A549 (cell line): ENCODE measurements at regions not wholly inside any gene's neighbourhood (a gene's known extent, or its start where the extent isn't known, plus 50 kb on each side); places are given as distances from the start of the nearest gene placed in this dataset.

ENCODE experiments used
- ATAC-seq, 2 experiments: fragments of 200-7000 bp in 1 of 2; fragments of >200 bp in 1 of 2; cut with Nextera tagmentation in 1 of 2; cut with Tn5 transposase in 1 of 2; 3 replicates each; pipeline versions ENCODE4 v1.8.0 to v1.9.1; 2018 to 2020; ENCODE audit warnings: mild to moderate bottlenecking in 1 of 2, moderate library complexity in 1 of 2
- CTCF ChIA-PET: fragments of 300-600 bp; sonication (Branson Sonifier 250); formaldehyde crosslinking; extraction: SDS; loops from one replicate; lab custom pipeline; 2021; ENCODE audit warnings: antibody characterized with exemption, inconsistent platforms; lab: Yijun Ruan, JAX
- POLR2A ChIA-PET: fragments of 350-600 bp; formaldehyde crosslinking; extraction: SDS; loops from one replicate; lab custom pipeline; 2021; ENCODE audit warnings: antibody characterized with exemption, inconsistent platforms; lab: Yijun Ruan, JAX
- DNase-seq, 2 experiments: peaks; one replicate each; pipeline versions ENCODE4 v3.0.0 to v3.0.0-alpha.2; 2011 to 2016; ENCODE audit warnings: low read depth in 1 of 2, low spot score in 1 of 2
- FAIRE-seq: peaks from 2 replicates; lab custom pipeline; 2011; peaks lifted over from hg19 to GRCh38; lab: Jason Lieb, UNC
- H3K27ac ChIP-seq, 2 experiments: fragments of >200 bp; sonication (Bioruptor Twin); formaldehyde crosslinking; 3 replicates each; pipeline ENCODE4 v1.5.1; 2016 to 2017
- H3K4me1 ChIP-seq: fragments of >200 bp; sonication (Bioruptor Twin); formaldehyde crosslinking; 3 replicates; pipeline ENCODE4 v1.6.1; 2016
- H3K4me2 ChIP-seq: fragments of >200 bp; sonication (Bioruptor Twin); formaldehyde crosslinking; 3 replicates; pipeline ENCODE4 v1.6.1; 2016
- H3K4me3 ChIP-seq: fragments of >200 bp; sonication (Bioruptor Twin); formaldehyde crosslinking; 3 replicates; pipeline ENCODE4 v1.5.1; 2016
- H3K9me3 ChIP-seq: fragments of >200 bp; sonication (Bioruptor Twin); formaldehyde crosslinking; 3 replicates; pipeline ENCODE4 v1.6.1; 2016
- BHLHE40 ChIP-seq: IDR thresholded peaks from 2 replicates; pipeline ENCODE4 v1.6.1; 2012; ENCODE audit warnings: low read depth, low read length, inconsistent platforms
- CHD4 ChIP-seq: fragments of 200-600 bp; sonication (generic); IDR thresholded peaks from 2 replicates; pipeline ENCODE4 v1.6.1; 2016; ENCODE audit warnings: antibody characterized with exemption, mild to moderate bottlenecking, borderline replicate concordance
- EHF ChIP-seq: fragments of 250-450 bp; sonication (Bioruptor Pico); IDR thresholded peaks from 2 replicates; pipeline ENCODE4 v1.5.0; 2020; ENCODE audit warnings: mild to moderate bottlenecking
- EHMT2 ChIP-seq: fragments of 200-600 bp; sonication (generic); IDR thresholded peaks from 2 replicates; pipeline ENCODE4 v1.6.1; 2016; ENCODE audit warnings: antibody characterized with exemption, low read depth, mild to moderate bottlenecking, moderate library complexity
- EP300 ChIP-seq, 2 experiments: fragments of >200 bp; sonication (Bioruptor Twin); formaldehyde crosslinking; IDR thresholded peaks; 2 replicates in 1 of 2; 3 replicates in 1 of 2; pipeline ENCODE4 v1.6.1; 2016 to 2017
- ESRRA ChIP-seq: fragments of 150-350 bp; IDR thresholded peaks from 2 replicates; pipeline ENCODE4 v1.6.1; 2014; ENCODE audit warnings: mild to moderate bottlenecking, low read length, borderline replicate concordance
- FOSB ChIP-seq: fragments of 250-450 bp; sonication (Bioruptor Pico); IDR thresholded peaks from 2 replicates; pipeline ENCODE4 v1.5.0; 2020; ENCODE audit warnings: mild to moderate bottlenecking, moderate library complexity
- FOSL2 ChIP-seq, 2 experiments: fragments of 450-650 bp in 1 of 2; fragments of >200 bp in 1 of 2; sonication (Bioruptor Twin) in 1 of 2; formaldehyde crosslinking; IDR thresholded peaks; 2 replicates each; pipeline versions ENCODE4 v1.5.0 to v1.6.1; 2016 to 2020; ENCODE audit warnings: mild to moderate bottlenecking in 1 of 2, moderate library complexity in 1 of 2
- HDAC2 ChIP-seq: fragments of 200-600 bp; sonication (generic); IDR thresholded peaks from 2 replicates; pipeline ENCODE4 v1.6.1; 2016
- HEYL ChIP-seq: fragments of 250-450 bp; sonication (Bioruptor Pico); IDR thresholded peaks from 2 replicates; pipeline ENCODE4 v1.8.0; 2021; ENCODE audit warnings: mild to moderate bottlenecking, moderate library complexity
- JUN ChIP-seq, 2 experiments: fragments of >200 bp; sonication (Bioruptor Twin); formaldehyde crosslinking; IDR thresholded peaks; 2 replicates in 1 of 2; 3 replicates in 1 of 2; pipeline ENCODE4 v1.6.1; 2016 to 2017
- JUNB ChIP-seq: fragments of >200 bp; sonication (Bioruptor Twin); formaldehyde crosslinking; IDR thresholded peaks from 2 replicates; pipeline ENCODE4 v1.6.1; 2016
- MAZ ChIP-seq: fragments of 150-350 bp; IDR thresholded peaks from 2 replicates; pipeline ENCODE4 v1.6.1; 2014; ENCODE audit warnings: antibody characterized with exemption, low read depth, low read length, borderline replicate concordance
- MYC ChIP-seq: IDR thresholded peaks from 2 replicates; pipeline ENCODE4 v1.6.1; 2012; ENCODE audit warnings: mild to moderate bottlenecking, inconsistent platforms, low read length, improper control_type of control experiment, borderline replicate concordance
- NFE2L2 ChIP-seq: fragments of 150-350 bp; conservative IDR thresholded peaks from 2 replicates; pipeline ENCODE4 v1.6.1; 2014; ENCODE audit warnings: low read length
- POLR2A ChIP-seq: IDR thresholded peaks from 2 replicates; pipeline ENCODE4 v1.6.1; 2012; ENCODE audit warnings: mild to moderate bottlenecking, low read length
- POLR2AphosphoS2 ChIP-seq: conservative IDR thresholded peaks from 2 replicates; pipeline ENCODE4 v1.6.1; 2012; ENCODE audit warnings: low read length, improper control_type of control experiment, inconsistent platforms
- RAD21 ChIP-seq, 2 experiments: fragments of >200 bp in 1 of 2; sonication (Bioruptor Twin) in 1 of 2; formaldehyde crosslinking in 1 of 2; IDR thresholded peaks in 1 of 2; conservative IDR thresholded peaks in 1 of 2; 2 replicates in 1 of 2; 3 replicates in 1 of 2; pipeline ENCODE4 v1.6.1; 2012 to 2018; ENCODE audit warnings: inconsistent platforms in 1 of 2
- RARB ChIP-seq: fragments of 250-450 bp; sonication (Bioruptor Pico); IDR thresholded peaks from 2 replicates; pipeline ENCODE4 v1.8.0; 2021; ENCODE audit warnings: mild to moderate bottlenecking, moderate library complexity
- RCOR1 ChIP-seq: fragments of 150-350 bp; IDR thresholded peaks from 2 replicates; pipeline ENCODE4 v1.6.1; 2014; ENCODE audit warnings: antibody characterized with exemption, low read length, low read depth
- RNF2 ChIP-seq: fragments of 200-600 bp; sonication (generic); IDR thresholded peaks from 2 replicates; pipeline ENCODE4 v1.6.1; 2016; ENCODE audit warnings: low read depth, mild to moderate bottlenecking, antibody characterized with exemption, moderate library complexity, borderline replicate concordance
- SMC3 ChIP-seq: fragments of >200 bp; sonication (Bioruptor Twin); formaldehyde crosslinking; IDR thresholded peaks from 3 replicates; pipeline ENCODE4 v1.6.1; 2018; ENCODE audit warnings: inconsistent platforms
- SREBF2 ChIP-seq: fragments of 450-650 bp; IDR thresholded peaks from 2 replicates; pipeline ENCODE4 v1.6.1; 2014; ENCODE audit warnings: mild to moderate bottlenecking, moderate library complexity
- TFCP2L1 ChIP-seq: fragments of 250-450 bp; sonication (Bioruptor Pico); IDR thresholded peaks from 2 replicates; pipeline ENCODE4 v1.5.0; 2021; ENCODE audit warnings: mild to moderate bottlenecking
- TP53 ChIP-seq: fragments of 250-450 bp; sonication (Bioruptor Pico); IDR thresholded peaks from 2 replicates; pipeline ENCODE4 v1.5.0; 2021; ENCODE audit warnings: mild to moderate bottlenecking, moderate library complexity
- ZSCAN20 ChIP-seq: fragments of 250-450 bp; sonication (Bioruptor Pico); IDR thresholded peaks from 2 replicates; pipeline ENCODE4 v1.8.0; 2022; ENCODE audit warnings: mild to moderate bottlenecking, moderate library complexity
- WGBS: methylation state at CpG from one replicate; pipeline ENCODE4 v1.1.6; 2017; ENCODE audit errors: missing lambda C conversion rate; 5-methylcytosine and 5-hydroxymethylcytosine counted together
- TF ChIP-seq, protein P1 (sequence below): fragments of >200 bp; sonication (Bioruptor Twin); formaldehyde crosslinking; IDR thresholded peaks from 2 replicates; pipeline ENCODE4 v1.6.1; 2016
- TF ChIP-seq, protein P2 (sequence below): fragments of 250-450 bp; sonication (Bioruptor Pico); IDR thresholded peaks from 2 replicates; pipeline ENCODE4 v1.5.0; 2021; ENCODE audit warnings: mild to moderate bottlenecking, moderate library complexity, borderline replicate concordance
- TF ChIP-seq, protein P3 (sequence below): fragments of >200 bp; sonication (Bioruptor Twin); formaldehyde crosslinking; IDR thresholded peaks from 3 replicates; pipeline ENCODE4 v1.6.1; 2016
- TF ChIP-seq, protein P4 (sequence below): fragments of 200-600 bp; sonication (generic); IDR thresholded peaks from 2 replicates; pipeline ENCODE4 v1.6.1; 2016; ENCODE audit warnings: antibody characterized with exemption, mild to moderate bottlenecking, moderate library complexity

DNA sequence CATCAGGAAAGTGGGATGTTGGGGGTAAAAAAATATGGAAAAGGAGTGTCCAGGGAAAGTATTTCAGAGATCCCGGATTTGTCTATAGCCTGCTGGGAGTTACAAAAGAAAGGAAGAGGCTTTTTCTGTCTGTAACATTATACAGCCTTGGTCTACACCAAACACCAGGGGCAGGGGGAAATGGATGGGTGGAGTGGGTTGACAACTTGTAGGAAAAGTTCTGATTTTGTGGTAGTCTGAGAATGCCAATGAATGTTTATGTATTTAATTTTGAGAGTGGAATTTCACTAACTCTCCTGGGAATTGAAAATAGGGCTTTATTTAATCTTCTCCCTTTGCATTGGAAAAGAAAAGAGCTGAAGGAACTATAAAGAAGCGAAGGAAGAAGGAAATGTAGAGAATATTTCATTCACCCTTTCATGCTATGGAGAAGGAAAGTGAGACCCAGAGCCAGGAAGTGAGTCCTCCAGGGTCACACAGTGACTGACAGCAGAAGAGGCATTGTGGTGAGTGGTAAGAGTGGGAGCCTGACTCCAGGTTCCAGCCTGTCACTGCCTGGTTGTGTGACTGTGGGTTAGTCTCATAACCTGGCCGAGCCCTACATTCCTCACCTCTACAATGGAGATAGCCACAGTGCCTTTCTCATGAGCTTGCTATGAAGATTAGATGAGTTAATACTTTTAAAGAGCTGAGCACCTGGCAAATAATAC lies 346.3 kb upstream of the TNP1 start:
- POLR2A ChIA-PET, result no interaction called here
- 53% methylated on average over 3 of the region's 3 CpGs for WGBS
- ATAC-seq (no peak), FAIRE-seq (no peak), DNase-seq (no peak)
- Histone ChIP-seq H3K4me2 (no peak overlapping the region), H3K4me1 (no peaks in the 10 kb centered on the region), H3K4me3 (no peak overlapping the region), H3K9me3 (no peaks in the 10 kb centered on the region), H3K27ac (no peak overlapping the region)
- CTCF ChIA-PET, result no interaction called here
- no peak for TF ChIP-seq NFE2L2
- no peak for TF ChIP-seq FOSB (CRISPR knock-in tag)
- no peak for TF ChIP-seq ZSCAN20
- no peak for TF ChIP-seq HDAC2
- TF ChIP-seq, protein P1, sequence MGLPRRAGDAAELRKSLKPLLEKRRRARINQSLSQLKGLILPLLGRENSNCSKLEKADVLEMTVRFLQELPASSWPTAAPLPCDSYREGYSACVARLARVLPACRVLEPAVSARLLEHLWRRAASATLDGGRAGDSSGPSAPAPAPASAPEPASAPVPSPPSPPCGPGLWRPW, result no peak
- TF ChIP-seq SREBF2, result no peak

DNA sequence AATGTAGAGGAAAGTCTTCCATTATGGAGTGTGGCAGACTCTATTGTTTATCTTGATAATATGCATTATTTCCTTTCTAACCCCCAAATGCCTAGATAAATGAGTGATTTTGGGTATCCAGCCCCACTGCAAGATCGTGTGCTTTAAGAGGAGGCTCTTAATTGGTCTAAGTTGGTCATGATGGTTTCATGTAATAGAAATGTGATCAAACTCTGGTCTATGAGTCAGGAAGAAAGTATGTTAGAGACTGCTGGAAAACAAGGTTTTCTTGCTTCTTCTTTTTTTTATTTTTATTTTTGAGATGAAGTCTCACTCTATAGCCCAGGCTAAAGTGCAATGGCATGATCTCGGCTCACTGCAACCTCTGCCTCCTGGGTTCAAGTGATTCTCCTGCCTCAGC lies 344.5 kb upstream of the TNP1 start:
- no peaks in the 10 kb centered on the region for H3K4me1 ChIP-seq
- ATAC-seq, result no peak
- no peak overlapping the region for H3K4me3 ChIP-seq
- ChIA-PET CTCF (no interaction called here), POLR2A (no interaction called here)
- H3K4me2 ChIP-seq, result no peak overlapping the region
- no peak for DNase-seq
- no peak overlapping the region for H3K27ac ChIP-seq
- H3K9me3 ChIP-seq, result no peaks in the 10 kb centered on the region
- TF ChIP-seq FOSB (CRISPR knock-in tag), result no peak
- TF ChIP-seq TP53, result no peak
- no peak for TF ChIP-seq RARB (CRISPR knock-in tag)
- no peak for TF ChIP-seq EP300 (IDR thresholded peaks at IDR 0.05)
- TF ChIP-seq CHD4, result no peak
- TF ChIP-seq JUNB, result no peak
- TF ChIP-seq HDAC2, result no peak
- no peak for TF ChIP-seq EHF (CRISPR knock-in tag)
- TF ChIP-seq FOSL2 (IDR thresholded peaks at IDR 0.05), result no peak
- TF ChIP-seq FOSL2 (CRISPR knock-in tag; IDR thresholded peaks at IDR 0.05), result no peak
- no peak for TF ChIP-seq ESRRA
- no peak for TF ChIP-seq RNF2
- TF ChIP-seq POLR2AphosphoS2, result no peak
- no peak for TF ChIP-seq POLR2A
- no peak for TF ChIP-seq TFCP2L1
- TF ChIP-seq EHMT2, result no peak
- TF ChIP-seq JUN (IDR thresholded peaks at IDR 0.05), result no peak
- TF ChIP-seq, protein P2, sequence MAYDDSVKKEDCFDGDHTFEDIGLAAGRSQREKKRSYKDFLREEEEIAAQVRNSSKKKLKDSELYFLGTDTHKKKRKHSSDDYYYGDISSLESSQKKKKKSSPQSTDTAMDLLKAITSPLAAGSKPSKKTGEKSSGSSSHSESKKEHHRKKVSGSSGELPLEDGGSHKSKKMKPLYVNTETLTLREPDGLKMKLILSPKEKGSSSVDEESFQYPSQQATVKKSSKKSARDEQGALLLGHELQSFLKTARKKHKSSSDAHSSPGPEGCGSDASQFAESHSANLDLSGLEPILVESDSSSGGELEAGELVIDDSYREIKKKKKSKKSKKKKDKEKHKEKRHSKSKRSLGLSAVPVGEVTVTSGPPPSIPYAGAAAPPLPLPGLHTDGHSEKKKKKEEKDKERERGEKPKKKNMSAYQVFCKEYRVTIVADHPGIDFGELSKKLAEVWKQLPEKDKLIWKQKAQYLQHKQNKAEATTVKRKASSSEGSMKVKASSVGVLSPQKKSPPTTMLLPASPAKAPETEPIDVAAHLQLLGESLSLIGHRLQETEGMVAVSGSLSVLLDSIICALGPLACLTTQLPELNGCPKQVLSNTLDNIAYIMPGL (CRISPR knock-in tag), result no peak
- no peak for FAIRE-seq
- WGBS, result 27% methylated on average over 2 of the region's 2 CpGs

DNA sequence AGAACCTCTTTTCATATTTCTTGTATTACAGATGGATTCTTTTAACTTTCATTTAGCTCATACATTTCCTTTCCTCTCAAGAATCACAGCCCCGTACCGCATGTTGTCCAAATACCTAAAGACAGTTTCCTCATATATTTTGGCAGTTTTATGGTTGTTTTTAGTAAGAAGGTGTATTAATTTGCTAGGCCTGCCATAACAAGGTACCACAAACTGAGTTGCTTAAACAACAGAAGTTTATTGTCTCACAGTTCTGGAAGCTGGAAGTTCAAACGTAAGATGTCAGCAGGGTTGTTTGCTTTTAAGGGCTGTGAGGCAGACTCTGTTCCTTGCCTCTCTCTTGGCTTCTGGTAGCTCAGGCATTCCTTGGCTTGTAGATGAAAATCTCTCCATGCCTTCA lies 343.2 kb upstream of the TNP1 start:
- H3K9me3 ChIP-seq, result no peaks in the 10 kb centered on the region
- DNase-seq, result no peak
- no peak overlapping the region for H3K27ac ChIP-seq
- ChIA-PET CTCF (no interaction called here), POLR2A (no interaction called here)
- H3K4me1 ChIP-seq, result no peaks in the 10 kb centered on the region
- ATAC-seq, result no peak
- H3K4me3 ChIP-seq, result no peak overlapping the region
- H3K4me2 ChIP-seq, result no peak overlapping the region
- FAIRE-seq, result no peak
- WGBS, result 74% methylated on average over 3 of the region's 3 CpGs
- TF ChIP-seq RARB (CRISPR knock-in tag) (no peak), RAD21 (conservative IDR thresholded peaks at IDR 0.05 in 1 of 2, IDR thresholded peaks at IDR 0.05 in 1 of 2) (no peak), POLR2AphosphoS2 (no peak), JUNB (no peak), HEYL (CRISPR knock-in tag) (no peak), EHF (CRISPR knock-in tag) (no peak), MYC (no peak), EP300 (IDR thresholded peaks at IDR 0.05) (no peak), MAZ (no peak), RCOR1 (no peak), SMC3 (no peak), BHLHE40 (no peak)
- TF ChIP-seq, protein P3, sequence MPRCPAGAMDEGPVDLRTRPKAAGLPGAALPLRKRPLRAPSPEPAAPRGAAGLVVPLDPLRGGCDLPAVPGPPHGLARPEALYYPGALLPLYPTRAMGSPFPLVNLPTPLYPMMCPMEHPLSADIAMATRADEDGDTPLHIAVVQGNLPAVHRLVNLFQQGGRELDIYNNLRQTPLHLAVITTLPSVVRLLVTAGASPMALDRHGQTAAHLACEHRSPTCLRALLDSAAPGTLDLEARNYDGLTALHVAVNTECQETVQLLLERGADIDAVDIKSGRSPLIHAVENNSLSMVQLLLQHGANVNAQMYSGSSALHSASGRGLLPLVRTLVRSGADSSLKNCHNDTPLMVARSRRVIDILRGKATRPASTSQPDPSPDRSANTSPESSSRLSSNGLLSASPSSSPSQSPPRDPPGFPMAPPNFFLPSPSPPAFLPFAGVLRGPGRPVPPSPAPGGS, result no peak
- TF ChIP-seq, protein P4, sequence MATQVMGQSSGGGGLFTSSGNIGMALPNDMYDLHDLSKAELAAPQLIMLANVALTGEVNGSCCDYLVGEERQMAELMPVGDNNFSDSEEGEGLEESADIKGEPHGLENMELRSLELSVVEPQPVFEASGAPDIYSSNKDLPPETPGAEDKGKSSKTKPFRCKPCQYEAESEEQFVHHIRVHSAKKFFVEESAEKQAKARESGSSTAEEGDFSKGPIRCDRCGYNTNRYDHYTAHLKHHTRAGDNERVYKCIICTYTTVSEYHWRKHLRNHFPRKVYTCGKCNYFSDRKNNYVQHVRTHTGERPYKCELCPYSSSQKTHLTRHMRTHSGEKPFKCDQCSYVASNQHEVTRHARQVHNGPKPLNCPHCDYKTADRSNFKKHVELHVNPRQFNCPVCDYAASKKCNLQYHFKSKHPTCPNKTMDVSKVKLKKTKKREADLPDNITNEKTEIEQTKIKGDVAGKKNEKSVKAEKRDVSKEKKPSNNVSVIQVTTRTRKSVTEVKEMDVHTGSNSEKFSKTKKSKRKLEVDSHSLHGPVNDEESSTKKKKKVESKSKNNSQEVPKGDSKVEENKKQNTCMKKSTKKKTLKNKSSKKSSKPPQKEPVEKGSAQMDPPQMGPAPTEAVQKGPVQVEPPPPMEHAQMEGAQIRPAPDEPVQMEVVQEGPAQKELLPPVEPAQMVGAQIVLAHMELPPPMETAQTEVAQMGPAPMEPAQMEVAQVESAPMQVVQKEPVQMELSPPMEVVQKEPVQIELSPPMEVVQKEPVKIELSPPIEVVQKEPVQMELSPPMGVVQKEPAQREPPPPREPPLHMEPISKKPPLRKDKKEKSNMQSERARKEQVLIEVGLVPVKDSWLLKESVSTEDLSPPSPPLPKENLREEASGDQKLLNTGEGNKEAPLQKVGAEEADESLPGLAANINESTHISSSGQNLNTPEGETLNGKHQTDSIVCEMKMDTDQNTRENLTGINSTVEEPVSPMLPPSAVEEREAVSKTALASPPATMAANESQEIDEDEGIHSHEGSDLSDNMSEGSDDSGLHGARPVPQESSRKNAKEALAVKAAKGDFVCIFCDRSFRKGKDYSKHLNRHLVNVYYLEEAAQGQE, result no peak
